Endometrium (tissue), 2 donors: ENCODE measurements at regions not wholly inside any gene's neighbourhood (a gene's known extent, or its start where the extent isn't known, plus 50 kb on each side); places are given as distances from the start of the nearest gene placed in this dataset.

ENCODE experiments used
- FAIRE-seq: peaks from 2 replicates; lab custom pipeline; 2012; peaks lifted over from hg19 to GRCh38; lab: Jason Lieb, UNC
- donor health status: control.
- donor health status: control.

DNA sequence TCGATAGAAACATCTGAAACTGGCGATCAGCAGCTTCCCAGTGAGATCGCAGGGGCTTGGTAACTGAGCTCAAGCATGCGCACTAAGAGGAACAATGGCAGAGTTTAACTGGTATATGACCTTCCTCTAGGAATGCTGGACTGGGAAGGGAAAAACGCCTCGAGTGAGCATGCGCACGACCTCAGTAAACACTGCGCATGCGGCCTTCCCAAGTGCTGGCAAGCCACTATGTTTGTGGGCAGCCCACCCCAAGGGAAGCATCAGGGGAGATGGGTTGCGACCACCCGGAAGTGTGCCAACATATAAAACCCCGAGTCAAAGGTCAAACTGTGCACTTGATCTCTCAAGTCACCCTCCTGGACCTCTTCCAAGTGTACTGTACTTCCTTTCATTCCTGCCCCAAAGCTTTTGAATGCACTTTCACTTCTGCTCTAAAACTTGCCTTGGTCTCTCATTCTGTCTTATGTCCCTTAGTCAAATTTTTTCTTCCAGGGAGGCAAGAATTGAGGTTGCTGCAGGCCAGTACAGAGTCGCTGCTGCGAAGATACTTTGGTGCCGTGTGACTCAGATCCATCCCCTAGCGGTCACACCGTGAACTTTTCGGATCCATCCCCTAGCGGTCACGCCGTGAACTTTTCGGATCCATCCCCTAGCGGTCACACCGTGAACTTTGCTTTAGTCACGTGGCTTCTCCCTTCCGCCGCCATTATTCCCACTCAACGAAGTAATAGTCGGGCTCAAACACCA, 243.3 kb downstream of the FAM43A start:
- no peak for FAIRE-seq

DNA sequence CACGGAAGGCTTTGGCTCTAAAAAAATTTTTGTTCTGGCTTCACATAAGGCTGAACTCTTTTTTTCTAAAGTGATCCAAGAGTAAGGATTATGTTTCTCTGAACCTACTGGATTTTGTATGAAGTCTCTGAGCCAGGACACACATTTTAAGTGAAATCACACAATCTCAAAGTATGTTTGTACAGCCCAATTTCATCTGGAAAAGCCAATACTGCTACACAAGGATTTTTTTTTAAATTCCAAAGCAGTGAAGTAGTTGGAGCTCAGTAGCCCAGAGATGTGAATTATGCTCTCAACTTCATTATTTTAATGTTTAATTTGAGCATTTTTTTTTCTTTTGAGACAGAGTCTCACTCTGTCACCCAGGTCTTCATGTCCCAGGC, 243.9 kb downstream of the FAM43A start:
- FAIRE-seq = no peak

DNA sequence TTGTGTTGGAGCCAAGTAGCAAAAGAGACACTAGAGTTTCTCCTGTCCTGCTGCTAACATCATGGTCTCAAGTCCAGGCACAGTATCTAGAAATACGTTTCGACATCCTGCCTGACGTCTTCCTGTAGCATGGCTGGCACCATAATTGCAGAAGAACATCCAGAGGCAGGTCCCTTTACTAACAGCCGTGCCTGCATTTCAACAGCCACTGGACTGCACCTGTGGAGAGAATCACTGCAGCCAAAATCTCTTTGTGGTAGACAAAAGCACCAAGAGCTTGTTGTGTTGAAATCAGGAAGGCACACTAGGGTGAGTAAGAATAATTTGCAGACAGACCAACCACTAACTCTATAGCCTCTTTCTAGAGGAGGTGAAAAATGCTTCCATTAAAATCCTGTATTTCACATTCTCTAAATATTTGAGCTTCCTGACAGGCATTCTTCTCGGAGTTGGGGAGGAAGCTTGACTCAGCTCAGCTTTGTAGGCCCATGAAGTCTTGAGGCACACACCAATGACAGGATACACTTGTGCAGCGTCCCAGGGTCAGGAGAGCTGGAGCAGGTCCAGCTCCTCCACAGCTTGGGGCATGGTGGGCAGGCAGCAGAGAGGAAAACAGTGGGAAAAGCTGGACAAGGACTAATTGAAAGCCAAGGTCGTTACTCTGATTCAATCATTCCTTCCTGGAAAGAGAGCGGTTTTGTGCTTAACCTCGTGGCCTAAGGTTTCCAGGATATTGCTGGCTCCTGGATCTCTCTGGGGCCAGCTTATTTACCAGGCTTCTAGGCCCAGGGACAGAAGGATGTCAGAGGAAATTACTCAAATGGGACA, 244.9 kb downstream of the FAM43A start:
- FAIRE-seq = no peak

DNA sequence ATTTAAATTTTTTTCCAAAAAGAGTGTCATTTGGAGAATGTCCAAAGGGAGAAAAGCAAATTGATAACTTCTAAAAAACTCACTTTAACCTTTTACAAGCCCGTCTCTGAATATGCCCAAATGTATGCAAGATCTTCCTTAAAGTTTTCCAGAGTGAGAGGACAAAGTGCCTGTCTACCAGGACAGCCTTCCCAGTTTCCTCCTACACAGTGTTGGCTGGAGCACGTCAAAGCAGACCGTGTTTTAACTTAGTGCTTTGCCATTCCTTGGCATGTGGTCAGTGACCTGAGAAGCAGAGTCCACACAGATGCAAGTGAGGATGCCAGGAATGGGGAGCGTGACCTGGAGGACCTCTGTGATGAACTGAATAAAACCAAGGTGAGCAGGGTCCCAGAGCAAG, 245.7 kb downstream of the FAM43A start:
- no peak for FAIRE-seq

DNA sequence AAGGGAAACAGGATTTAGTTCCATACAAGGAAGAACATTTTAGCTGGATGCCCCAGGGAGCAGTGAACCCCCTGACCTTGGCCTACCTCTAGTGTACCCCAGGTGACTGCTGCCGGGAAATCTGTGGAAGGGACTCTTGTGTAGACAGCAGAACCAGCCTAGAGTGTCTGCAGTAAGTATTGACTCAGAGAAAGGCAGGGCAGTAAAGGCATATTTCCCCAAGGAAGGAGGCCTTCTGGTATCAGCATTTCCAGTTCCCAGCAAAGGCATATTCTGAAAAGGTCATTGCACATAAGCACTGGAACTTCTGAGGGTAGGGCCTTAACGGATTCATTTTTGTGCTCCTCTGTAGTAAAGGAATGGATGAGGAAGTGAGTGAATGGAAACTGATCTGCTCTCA, 246.2 kb downstream of the FAM43A start:
- FAIRE-seq = no peak

DNA sequence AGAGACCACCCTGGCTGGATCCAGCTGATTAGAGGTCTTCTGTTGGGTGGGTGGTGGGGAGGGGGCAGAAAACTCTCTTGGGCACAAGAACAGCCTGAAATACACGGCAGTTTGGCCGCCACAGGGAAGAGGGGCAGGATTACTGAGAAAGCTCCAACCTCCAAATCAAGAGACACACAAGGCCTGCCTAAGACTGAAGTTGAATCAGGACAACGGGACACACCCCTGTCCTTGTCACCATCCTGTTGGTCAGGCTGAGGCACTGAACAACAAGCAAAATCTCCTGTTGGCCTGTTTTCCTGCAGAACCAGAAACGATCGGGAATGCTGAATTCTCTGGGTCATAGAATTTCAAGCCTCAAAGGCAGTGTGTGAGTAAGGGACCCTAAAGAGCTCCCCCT, 247.8 kb downstream of the FAM43A start:
- no peak for FAIRE-seq

DNA sequence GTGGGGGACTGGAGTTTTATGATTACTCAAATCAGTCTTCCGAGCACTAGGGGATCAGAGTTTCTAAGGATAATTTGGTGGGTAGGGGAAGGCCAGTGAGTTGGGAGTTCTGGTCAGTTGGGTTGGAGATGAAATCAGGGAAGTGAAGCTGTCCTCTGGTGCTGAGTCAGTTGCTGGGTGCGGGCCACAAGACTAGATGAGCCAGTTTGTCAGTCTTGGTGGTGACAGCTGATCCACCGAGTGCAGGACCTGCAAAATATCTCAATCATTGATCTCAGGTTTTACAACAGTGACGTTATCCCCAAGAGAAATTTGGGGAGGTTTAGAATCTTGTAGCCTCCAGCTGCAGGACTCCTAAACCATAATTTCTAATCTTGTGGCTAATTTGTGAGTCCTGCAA, 249.4 kb downstream of the FAM43A start:
- no peak for FAIRE-seq

DNA sequence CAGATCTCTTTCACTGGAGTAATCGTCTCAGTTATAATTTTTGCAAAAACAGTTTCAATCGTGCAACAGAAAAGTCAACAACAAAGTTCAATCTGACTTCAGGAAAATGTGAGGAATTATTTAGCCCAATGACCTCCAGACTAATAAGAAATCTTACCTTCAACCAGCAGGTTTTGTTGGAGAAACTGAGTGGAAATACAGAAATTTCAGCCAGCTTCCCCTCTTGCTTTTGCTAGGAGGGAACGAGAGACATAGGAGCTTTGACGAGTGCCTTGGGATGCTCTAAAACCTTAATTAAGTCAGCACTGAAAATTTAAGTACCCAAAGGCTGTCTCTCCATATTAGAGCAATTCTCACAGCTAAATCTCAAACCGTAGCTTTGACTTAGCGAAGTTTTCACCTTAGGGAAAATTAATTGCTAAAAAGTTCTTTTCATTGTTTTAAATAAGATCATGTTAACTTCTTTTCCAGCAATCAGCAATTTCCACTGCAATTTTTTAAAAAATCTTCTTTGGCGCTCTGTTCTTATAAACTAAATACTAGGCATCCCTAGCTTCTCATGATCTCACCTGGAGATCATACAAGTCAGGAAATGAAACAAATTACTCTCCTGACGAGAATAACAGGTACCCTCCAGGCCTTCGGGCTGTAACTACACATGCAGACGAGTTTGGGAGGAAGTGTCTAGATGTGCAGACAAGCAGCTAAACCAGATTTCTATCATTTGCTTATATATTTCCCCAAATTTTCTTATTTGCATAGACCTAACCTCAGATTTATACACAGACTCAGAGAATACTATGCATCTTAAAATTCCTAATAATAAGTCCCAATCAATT, 250.2 kb downstream of the FAM43A start:
- no peak for FAIRE-seq

DNA sequence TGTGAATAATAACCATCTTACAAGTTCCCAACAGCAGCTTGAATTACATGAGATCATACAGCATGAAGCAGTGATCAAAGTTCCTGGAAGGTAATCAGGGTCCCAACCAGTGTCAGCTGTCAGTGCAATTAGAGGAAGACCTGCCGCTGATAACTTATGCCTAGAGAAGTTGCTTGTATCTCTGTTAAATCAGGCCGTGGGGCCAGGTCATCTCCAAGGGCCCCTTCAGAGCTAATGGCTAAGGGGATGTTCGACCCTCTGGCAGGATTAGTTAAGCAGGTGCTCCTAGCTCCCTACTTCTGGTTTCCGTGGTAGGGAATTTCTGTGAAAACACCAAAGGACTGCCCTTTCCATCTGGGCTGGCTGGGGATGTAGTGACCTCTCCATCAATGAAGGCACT, 251.0 kb downstream of the FAM43A start:
- FAIRE-seq = no peak

DNA sequence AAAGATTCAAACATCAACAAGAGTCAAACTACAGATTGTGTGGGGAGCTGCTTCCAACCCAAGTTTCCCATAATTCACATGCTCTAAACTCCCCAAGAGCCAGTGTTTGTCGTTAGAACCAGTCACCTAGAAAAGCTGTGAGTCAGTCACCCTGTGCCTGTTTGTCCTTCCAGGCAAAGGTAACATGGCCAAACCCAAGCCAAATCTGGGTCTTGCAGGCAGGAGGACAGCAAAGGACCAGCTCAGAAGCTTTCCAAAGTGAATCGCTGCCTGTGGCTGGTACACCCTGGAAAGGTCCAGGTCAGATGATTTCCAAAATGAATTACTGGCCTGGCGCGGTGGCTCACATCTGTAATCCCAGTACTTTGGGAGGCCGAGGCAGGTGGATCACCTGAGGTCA, 251.5 kb downstream of the FAM43A start:
- FAIRE-seq = no peak

DNA sequence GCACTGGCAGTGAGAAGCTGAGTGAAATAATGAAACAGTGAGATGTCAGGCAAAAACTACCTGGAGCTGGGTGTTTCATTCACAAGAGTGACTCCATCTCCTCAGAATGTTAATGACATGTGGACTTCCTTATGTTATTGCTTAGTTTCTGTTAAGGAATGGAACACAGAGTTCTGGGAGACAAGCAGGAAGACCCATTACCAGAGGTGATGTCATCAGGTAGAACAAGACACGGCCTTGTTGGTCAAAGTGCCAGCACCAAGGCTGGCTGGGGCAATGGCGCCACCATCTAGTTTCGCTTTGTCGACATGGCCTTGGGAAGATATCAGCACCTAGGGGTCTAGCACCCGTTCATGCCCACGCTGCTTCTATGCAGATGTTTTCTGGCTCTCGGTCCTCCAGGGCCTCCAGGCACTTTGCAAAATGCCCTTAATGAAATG, 252.2 kb downstream of the FAM43A start:
- no peak for FAIRE-seq

DNA sequence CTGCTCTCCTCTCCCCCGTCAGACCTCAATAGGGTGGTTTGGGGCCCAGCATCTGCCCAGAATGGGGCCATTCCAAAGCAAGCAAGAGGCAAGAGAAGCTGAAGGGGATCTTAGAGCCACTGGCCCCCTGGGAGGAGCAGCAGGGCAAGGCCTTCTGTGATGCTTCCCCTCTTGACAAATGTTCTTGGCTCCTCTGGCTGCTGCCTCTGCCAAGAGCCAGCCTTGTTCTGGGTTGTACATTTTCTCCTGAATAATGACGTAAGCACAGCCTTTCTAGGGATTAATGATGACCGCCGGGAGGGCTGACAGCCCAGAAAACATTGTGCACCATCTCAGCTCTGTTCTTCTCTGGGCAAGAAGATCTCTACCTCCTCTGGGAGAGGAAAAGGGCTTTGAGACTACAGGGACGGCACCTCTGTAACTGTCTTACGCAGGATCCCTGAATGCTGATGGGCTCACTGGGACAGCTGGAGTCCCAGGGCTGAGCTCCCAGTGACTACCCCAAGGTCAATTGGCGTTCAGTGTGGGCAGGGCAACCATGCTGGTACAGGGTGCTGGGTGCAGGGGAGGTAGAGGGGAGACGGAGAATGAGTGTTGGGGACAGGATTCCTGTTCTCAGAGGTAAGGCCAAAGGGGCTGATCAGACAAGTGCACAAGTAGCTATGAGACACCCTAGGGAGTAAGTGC, 253.3 kb downstream of the FAM43A start:
- no peak for FAIRE-seq

DNA sequence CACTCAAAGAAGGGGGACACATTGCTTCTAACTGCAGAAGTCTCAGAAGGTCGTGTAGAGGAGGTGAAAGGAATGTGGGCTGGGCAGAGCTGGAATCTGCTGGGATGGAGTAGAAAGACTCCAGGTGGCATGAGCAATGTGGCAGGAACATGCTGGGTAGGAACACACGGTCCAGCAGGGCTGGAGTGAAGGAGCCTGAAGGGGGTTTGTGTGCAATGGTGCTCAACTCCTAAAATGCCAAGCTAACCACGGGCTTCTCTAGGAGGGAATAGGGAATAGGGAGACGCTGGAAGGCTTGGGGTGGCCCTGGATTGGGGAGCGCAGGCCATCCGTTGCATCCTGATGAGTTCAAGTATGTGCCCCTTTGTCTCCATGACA, 253.8 kb downstream of the FAM43A start:
- no peak for FAIRE-seq

DNA sequence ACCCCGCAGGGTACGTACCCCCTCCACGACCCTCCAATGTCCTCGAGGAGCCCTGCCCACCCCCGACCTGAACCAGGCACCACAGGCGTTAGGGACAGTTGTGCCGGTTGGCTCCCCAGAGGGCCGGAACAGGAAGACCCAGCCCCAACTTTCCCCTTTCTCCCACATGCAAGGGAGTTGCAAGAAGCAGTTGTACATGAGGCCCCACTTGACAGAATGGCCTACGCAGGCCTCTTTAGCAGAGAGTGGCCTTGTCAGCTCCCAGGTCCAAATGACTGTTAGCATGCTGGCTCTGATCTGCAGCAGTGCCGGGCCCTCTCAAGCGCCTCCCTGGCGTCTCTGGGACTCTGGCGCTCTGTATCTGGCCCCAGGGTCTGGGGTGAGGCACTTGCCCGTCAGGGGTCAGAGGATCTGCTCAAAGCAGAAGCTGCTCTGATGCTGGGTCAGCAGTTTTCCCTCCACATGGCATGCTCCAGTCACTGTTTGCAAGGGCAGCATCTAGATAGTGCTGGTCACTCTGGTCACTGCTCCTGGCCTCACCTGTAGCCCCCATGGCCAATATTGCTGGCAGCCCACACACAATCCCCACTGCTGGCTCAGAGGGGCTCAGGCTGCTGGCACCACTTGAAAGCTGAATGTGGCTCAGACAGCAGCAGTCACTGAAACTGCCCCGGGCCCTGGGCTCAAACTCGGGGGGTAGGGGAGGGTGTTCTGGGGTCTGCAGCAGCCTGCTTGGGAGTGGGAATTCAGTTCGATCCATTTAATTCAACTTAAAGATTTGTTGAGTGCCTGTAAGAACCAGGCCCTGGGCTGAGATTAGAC, 254.5 kb downstream of the FAM43A start:
- no peak for FAIRE-seq

DNA sequence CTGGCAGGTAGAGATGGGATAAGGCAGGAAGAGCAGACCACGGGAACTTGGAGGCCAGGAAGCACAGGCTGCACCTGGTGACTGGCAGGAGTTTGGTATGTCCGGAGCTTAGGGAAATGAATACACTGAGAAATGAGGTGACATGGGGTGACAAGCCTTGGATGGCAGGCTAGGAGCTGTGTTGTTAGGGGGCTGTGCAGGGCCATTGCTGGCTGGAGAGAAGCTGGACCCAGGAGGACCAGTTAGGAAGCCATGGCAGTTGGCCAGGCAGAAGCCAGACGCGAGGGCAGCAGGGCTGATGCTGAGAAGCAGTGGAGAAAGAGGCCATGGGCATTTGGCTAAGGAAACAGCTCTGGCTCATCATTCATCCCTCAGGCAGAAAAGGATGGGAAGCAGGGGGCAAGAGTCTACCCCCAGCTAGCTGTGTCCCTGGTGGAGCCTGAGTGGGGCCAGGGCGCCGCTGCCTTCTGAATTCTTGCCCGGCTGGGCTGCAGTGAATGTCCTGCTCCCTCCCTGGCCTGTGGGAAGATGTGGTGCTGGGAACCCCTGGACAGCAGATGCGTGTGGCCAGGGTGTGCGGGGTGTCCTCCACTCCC, 255.8 kb downstream of the FAM43A start:
- no peak for FAIRE-seq

DNA sequence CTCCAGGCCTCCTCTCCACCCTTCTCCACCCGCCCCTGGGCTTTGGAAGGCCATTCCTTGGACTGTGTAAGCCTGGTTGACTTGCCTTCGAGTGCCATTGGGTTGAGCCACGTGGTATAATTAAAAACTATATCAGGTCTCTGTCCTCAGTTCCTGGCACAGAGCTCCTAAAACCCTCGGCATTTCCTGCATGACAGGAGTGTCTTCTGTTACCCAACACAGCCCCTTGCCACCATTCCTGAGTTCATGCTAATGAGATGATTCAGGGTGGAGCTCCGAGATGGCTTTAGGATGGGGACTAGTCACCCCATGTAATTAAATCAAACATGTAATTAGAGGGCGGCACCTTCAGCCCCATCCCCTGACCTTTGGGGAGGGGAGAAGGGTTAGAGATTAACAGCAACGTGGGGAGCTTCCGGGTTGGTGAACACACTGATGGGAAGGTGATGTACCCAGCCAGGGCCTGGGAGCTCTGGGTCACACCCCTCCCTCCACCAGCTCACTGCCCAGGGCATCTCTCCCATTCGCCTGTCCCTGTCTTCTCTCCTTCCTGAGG, 256.4 kb downstream of the FAM43A start:
- no peak for FAIRE-seq

DNA sequence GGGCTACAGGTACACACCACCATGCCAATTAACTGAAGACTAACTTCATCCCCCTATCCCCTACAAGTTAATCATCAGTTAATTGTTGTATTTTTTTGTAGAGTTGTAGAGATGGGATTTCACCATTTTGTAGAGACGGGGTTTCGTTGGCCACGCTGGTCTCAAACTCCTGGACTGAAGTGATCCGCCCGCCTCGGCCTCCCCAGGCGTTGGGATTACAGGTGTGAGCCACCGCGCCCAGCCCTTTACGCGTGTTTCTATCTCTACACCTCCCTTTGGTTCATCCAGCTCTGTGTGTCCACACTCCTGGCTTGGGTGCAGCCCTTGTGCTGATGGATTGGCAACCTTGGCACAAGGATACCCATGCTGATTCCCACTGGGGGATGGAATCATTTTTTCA, 258.8 kb downstream of the FAM43A start:
- no peak for FAIRE-seq

DNA sequence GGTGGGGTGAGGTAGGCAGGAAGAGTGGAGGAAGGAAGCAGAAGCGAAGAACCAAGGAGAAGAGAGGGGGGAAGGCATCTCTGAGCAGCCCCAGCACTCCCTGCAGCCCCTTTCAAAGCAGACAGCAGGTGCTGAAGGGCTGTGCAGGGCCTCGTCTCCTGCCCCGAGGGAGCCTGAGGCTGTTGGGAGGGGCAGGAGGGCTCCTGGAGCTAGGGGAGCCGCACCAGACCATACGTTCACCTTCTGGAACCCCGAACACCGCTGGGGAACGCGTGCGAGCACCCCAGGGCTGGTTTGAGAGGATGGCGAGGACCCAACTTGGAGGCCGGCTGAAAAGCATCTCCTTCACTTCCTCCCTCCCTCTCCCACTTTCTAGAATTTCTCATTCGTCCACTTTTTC, 259.8 kb downstream of the FAM43A start:
- FAIRE-seq = no peak

DNA sequence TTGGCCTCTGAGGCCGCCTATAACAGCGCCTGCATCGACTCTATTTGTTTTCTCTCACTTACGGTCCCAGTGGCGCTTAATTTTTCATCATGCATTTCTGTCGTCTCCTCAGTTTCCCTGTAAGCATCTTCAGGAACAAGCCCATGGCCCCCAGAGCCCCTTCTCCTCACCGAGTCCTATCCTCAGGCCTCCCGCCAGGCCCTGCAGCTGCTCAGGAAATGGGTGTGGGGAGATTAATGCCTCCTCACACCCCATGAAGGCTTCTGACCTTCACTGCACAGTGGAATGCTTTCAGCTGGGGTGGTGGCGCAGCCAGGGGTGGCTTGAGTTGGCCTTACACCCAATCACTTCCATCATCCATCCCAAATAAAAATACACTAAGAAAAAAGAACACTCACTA, 260.4 kb downstream of the FAM43A start:
- no peak for FAIRE-seq

DNA sequence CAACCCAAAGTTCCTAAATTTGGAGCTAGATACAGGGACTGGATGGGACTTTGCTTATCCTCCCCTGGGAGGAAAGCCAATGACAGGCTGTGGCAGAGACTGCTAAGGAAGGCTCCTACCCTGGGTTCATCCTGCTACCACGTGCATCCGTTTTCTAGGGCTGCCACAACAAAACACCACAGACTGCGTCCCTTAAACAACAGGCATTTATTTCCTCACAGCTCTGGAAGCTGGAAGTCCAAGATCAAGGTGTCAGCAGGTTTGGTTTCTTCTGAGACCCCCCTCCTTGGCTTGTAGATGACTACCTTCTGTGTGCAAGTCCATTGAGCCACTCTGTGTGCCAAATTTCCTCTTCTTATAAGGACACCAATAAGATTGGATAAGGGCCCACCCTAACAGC, 263.9 kb downstream of the FAM43A start:
- FAIRE-seq = no peak
